ENCODE measurements at regions not wholly inside any gene's neighbourhood (a gene's known extent, or its start where the extent isn't known, plus 50 kb on each side); places are given as distances from the start of the nearest gene placed in this dataset.

GRCh38 chr16:72299684-72300243 is 127.8 kb upstream of the PMFBP1 start:
- no peak for DNase-seq (ENCODE audit: insufficient read length, low spot score, missing footprints)
- H3K4me2 ChIP-seq (ENCODE audit: insufficient read depth, low read length) = no peak overlapping the region
- no peaks in the 10 kb centered on the region for H3K36me3 ChIP-seq (ENCODE audit: insufficient read depth, low read length)
- H3K79me2 ChIP-seq (ENCODE audit: insufficient read depth, low read length) = no peaks in the 10 kb centered on the region
- no peak overlapping the region for H3K4me3 ChIP-seq (ENCODE audit: insufficient read depth, low read length)
- TF ChIP-seq CTCF (IDR thresholded peaks at IDR 0.05; ENCODE audit: extremely low read depth, low read depth, low read length) = no peak
- H4K20me1 ChIP-seq (ENCODE audit: insufficient read depth, low read length) = no peaks in the 10 kb centered on the region
- no peak overlapping the region for H2AFZ ChIP-seq (ENCODE audit: low read length)
- no peaks in the 10 kb centered on the region for H3K27me3 ChIP-seq (ENCODE audit: insufficient read depth, low read length)
- H3K9me3 ChIP-seq (ENCODE audit: low read depth, low read length) = no peaks in the 10 kb centered on the region
- peaks cover 3% of the 10 kb centered on the region for H3K4me1 ChIP-seq (ENCODE audit: insufficient read depth, low read length)
- no peak overlapping the region for H3K27ac ChIP-seq (ENCODE audit: low read depth, low read length)

GRCh38 chr16:72298961-72299360 is 127.0 kb upstream of the PMFBP1 start:
- DNase-seq (ENCODE audit: insufficient read length, low spot score, missing footprints) = no peak
- H3K4me2 ChIP-seq (ENCODE audit: insufficient read depth, low read length) = no peak overlapping the region
- H3K4me3 ChIP-seq (ENCODE audit: insufficient read depth, low read length) = no peak overlapping the region
- peak overlapping the region; percentile 60 for H2AFZ ChIP-seq (ENCODE audit: low read length)
- peaks cover 3% of the 10 kb centered on the region for H3K4me1 ChIP-seq (ENCODE audit: insufficient read depth, low read length)
- H3K27ac ChIP-seq (ENCODE audit: low read depth, low read length) = no peak overlapping the region
- no peak for TF ChIP-seq CTCF (IDR thresholded peaks at IDR 0.05; ENCODE audit: extremely low read depth, low read depth, low read length)
- H4K20me1 ChIP-seq (ENCODE audit: insufficient read depth, low read length) = no peaks in the 10 kb centered on the region
- no peaks in the 10 kb centered on the region for H3K27me3 ChIP-seq (ENCODE audit: insufficient read depth, low read length)
- H3K9me3 ChIP-seq (ENCODE audit: low read depth, low read length) = no peaks in the 10 kb centered on the region
- H3K79me2 ChIP-seq (ENCODE audit: insufficient read depth, low read length) = no peaks in the 10 kb centered on the region
- no peaks in the 10 kb centered on the region for H3K36me3 ChIP-seq (ENCODE audit: insufficient read depth, low read length)

GRCh38 chr16:72295914-72296313 is 124.0 kb upstream of the PMFBP1 start:
- no peak overlapping the region for H2AFZ ChIP-seq (ENCODE audit: low read length)
- no peak overlapping the region for H3K27ac ChIP-seq (ENCODE audit: low read depth, low read length)
- H3K27me3 ChIP-seq (ENCODE audit: insufficient read depth, low read length) = no peaks in the 10 kb centered on the region
- no peak overlapping the region for H3K4me3 ChIP-seq (ENCODE audit: insufficient read depth, low read length)
- no peak overlapping the region for H3K4me2 ChIP-seq (ENCODE audit: insufficient read depth, low read length)
- H3K4me1 ChIP-seq (ENCODE audit: insufficient read depth, low read length) = peaks cover 17% of the 10 kb centered on the region
- no peaks in the 10 kb centered on the region for H3K9me3 ChIP-seq (ENCODE audit: low read depth, low read length)
- DNase-seq (ENCODE audit: insufficient read length, low spot score, missing footprints) = no peak
- no peaks in the 10 kb centered on the region for H3K79me2 ChIP-seq (ENCODE audit: insufficient read depth, low read length)
- no peaks in the 10 kb centered on the region for H4K20me1 ChIP-seq (ENCODE audit: insufficient read depth, low read length)
- no peak for TF ChIP-seq CTCF (IDR thresholded peaks at IDR 0.05; ENCODE audit: extremely low read depth, low read depth, low read length)
- H3K36me3 ChIP-seq (ENCODE audit: insufficient read depth, low read length) = no peaks in the 10 kb centered on the region

- Histone ChIP-seq H3K4me1 (ENCODE audit: insufficient read depth, low read length) (peaks cover 23% of the 10 kb centered on the region), H3K4me2 (ENCODE audit: insufficient read depth, low read length) (peak overlapping the region; percentile 78), H3K27me3 (ENCODE audit: insufficient read depth, low read length) (no peaks in the 10 kb centered on the region), H2AFZ (ENCODE audit: low read length) (peak overlapping the region; percentile 69), H3K79me2 (ENCODE audit: insufficient read depth, low read length) (no peaks in the 10 kb centered on the region), H4K20me1 (ENCODE audit: insufficient read depth, low read length) (no peaks in the 10 kb centered on the region), H3K9me3 (ENCODE audit: low read depth, low read length) (no peaks in the 10 kb centered on the region), H3K27ac (ENCODE audit: low read depth, low read length) (peak overlapping the region; percentile 94), H3K4me3 (ENCODE audit: insufficient read depth, low read length) (peak overlapping the region; percentile 46), H3K36me3 (ENCODE audit: insufficient read depth, low read length) (no peaks in the 10 kb centered on the region)
- DNase-seq (ENCODE audit: insufficient read length, low spot score, missing footprints) = peak; percentile 27
- TF ChIP-seq CTCF (IDR thresholded peaks at IDR 0.05; ENCODE audit: extremely low read depth, low read depth, low read length) = no peak
Observed at GRCh38 chr16:72291531-72291981, 119.6 kb upstream of the PMFBP1 start.
